ENCODE measurements at regions not wholly inside any gene's neighbourhood (a gene's known extent, or its start where the extent isn't known, plus 50 kb on each side); places are given as distances from the start of the nearest gene placed in this dataset.
A peak's percentile ranks its signal among the peaks of the same experiment; 100 is the strongest.
"Not testable (repeated sequence)": the region's sequence is repeated elsewhere in the genome, so short reads cannot be mapped to it uniquely, and the experiment has no call there.

DNA sequence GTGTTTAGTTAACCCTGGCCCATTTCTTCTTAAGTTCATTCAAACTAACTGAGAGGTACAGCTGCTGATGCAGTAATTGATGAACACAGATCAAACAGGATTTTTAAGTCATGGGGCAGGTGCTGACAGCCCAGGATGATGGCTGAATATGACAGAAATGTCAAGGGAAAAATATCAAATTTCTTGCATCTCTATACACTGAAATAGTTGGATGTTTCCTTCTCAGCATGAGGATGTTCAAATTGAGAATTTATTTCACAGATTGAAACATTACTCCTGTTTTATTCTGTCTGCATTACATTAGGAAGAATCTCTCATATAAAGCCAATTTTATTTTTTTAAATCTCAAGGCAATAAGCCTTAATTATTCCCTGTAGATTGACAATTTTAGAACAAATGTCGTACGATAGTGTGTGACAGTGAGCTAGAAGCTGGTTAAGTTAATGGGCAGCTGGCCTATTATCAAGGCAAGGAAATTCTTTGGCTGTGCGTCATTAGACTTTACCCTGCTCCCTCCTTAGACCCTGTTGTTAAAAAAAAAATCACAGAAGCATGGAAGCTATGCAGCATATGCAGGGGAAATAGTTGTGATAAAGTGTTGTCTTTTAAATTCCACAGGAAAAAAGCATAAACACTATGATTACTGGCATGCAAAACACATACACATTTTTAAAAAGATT, 183.8 kb upstream of the KCNMB2 start:
- no peak for DNase-seq

- no peak for DNase-seq
Measured at GRCh38 chr3:178353006-178353694, 183.1 kb upstream of the KCNMB2 start.

DNA sequence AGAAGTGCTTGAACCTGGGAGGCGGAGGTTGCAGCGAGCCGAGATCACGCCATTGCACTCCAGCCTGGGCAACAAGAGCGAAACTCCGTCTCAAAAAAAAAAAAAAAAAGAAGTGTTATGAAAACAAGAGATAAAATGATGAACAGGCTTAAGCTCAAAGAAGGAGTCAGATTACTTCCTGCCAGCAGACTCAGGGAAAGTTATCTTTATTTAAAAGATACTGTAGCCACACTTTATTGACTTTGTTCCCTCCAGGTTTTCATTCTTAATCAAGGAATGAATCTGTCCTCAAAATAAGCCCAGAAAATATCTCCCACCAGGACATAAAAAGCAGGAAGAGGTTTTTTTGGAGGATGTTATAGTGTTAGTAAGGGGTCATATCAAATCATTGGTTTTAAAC, 176.5 kb upstream of the KCNMB2 start:
- DNase-seq, result no peak

GRCh38 chr3:178363048-178363447, 173.2 kb upstream of the KCNMB2 start:
- DNase-seq, result not testable (repeated sequence)

DNA sequence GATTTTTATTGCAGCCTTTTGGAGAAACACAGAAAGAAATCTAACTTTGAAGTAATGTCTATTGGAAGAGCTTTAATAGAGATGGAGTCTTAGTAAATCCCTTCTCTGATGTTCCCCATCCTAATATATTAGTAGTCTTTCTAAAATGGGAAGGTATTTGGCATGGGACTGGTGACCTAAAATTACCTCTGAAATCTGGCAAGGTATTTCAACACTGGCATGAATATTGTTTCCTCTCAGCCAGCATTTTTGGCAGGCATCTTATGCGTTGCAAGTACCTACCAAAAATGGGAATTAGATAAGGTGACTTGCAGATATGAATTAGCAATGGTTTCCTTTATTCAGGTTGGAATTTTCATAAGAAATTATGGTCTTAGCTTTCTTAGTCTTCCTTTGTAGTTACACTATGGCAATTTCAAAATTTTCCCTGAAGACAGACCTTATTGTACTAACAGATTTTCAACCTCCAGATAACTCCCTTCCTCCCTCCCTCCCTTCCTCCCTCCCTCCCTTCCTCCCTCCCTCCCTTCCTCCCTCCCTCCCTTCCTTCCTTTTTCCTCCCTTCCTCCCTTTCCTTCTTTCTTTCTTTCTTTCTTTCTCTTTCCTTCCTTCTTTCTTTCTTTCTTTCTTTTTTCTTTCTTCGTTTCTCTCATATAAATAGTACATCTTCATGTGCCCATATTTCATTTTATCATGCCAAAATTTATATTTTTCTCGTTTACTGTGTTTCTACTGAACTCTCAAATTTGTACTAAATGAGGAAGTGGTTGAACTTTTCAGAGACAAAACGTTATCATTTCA, 168.2 kb upstream of the KCNMB2 start:
- peak; percentile 35 for DNase-seq

- DNase-seq, result no peak
Measured at GRCh38 chr3:178369006-178369405, 167.2 kb upstream of the KCNMB2 start.

- no peak for DNase-seq
Measured at GRCh38 chr3:178369811-178370210, 166.4 kb upstream of the KCNMB2 start.

- peak; percentile 22 for DNase-seq
Measured at GRCh38 chr3:178370387-178370786, 165.8 kb upstream of the KCNMB2 start.

- DNase-seq, result no peak
Measured at GRCh38 chr3:178381555-178381954, 154.7 kb upstream of the KCNMB2 start.

DNA sequence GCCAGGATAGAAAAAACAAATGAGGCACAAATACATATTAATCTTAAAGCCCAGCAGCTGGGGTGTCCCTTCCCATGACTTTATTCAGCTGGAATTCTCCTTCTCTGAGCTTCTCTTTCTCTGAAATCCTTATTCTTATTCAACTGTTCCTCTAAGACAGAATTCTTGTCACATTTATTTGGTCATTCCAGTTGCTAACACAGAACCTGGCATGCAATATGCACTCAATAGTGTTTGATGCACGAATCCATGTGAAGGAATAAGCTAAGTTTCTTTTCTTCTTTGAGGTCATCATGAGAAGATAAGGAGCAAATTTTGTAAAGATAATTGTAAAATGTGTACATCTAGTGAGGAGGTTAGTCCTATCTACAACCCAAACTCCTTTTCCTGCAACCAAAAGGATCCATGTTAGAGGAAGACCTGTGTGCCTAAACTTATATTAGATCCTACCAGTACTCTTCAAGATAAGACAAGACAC, 154.2 kb upstream of the KCNMB2 start:
- no peak for DNase-seq

DNA sequence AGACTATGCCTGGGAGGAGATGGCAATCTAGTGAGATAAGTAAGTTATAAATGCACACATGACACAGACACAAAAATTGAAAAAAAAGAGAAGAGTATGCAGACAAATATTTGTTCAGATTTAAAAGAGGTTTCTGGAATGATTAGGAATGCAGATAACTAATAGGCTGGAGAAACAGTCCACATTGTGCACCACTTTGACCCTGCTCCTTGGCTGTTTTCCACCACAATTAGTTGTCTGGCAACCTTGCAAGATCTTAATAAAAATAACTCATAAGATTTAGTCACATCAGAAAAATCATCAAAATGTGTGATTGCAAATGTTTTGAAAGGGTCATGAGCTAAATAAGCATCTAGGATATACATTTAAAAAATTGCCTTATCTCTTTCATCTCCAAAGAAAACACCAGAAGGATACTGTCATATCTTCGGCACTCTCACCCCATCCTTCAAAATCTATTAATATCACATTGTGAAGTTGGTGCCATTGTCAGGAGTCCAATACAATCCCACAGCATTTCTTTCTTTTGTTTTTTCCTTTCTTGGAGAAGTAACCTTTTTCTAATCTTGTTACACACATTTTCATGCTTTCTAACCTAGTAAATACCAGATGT, 153.7 kb upstream of the KCNMB2 start:
- DNase-seq, result no peak

- DNase-seq, result no peak
Measured at GRCh38 chr3:178384321-178385230, 151.7 kb upstream of the KCNMB2 start.

GRCh38 chr3:178385280-178385952, 150.8 kb upstream of the KCNMB2 start:
- peak; percentile 66 for DNase-seq

DNA sequence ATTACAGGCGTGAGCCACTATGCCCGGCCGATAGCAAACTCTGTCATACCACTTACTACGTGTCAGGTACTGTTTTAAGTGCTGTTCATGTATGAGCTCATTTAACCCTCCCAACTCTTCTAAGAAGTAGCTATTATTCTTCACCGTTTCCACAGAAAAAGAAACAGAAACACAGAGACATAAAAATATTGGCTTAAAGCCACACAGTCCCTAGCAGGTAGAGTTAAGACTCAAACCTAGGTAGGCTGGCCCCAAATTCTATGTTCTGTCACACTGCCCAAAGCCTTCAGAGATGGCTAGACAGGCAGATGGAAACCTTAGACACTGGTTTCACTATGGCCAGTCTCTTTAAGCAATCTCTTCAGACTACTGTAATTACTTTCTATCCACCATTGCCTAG, 149.8 kb upstream of the KCNMB2 start:
- DNase-seq, result no peak

GRCh38 chr3:178386880-178387279, 149.4 kb upstream of the KCNMB2 start:
- DNase-seq, result no peak

DNA sequence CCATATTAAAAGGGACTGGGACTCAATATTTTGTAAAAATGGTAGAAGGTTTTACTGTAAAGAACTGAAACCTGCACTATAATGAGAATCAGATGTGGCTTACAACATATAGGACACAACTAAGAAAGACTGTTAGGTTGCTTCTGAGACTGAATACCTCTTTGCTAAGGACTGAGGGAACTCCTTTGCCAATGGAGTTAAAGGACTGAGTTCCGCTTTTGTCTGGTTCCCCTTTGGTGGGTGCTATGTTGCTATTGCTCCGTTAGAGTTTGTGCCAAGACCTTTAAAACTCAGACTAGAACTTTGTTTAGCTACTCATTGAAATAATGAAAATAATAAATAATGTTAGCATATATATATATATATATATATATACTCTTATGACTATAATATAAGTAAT, 147.8 kb upstream of the KCNMB2 start:
- no peak for DNase-seq

GRCh38 chr3:178389258-178389657, 147.0 kb upstream of the KCNMB2 start:
- DNase-seq, result no peak

- DNase-seq, result no peak
Measured at GRCh38 chr3:178392511-178392926, 143.7 kb upstream of the KCNMB2 start.

DNA sequence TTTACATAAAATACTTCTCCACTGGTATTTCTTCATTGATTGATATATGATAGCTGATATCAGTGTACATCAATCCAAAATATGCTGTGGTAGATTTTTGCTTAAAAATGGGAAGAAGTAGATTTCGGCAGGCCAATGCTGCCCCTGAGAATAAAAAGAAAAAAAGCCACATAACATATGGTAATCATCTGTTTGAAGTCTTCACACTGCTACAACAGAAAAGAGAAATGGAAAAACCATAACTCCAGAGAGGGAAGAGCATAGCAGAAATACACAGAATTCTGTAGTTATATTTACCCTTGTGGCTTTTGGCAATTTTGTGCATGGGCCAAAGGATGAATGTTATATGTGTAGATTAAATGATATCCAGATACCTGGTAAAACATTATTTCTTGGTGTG, 143.1 kb upstream of the KCNMB2 start:
- DNase-seq, result no peak

DNA sequence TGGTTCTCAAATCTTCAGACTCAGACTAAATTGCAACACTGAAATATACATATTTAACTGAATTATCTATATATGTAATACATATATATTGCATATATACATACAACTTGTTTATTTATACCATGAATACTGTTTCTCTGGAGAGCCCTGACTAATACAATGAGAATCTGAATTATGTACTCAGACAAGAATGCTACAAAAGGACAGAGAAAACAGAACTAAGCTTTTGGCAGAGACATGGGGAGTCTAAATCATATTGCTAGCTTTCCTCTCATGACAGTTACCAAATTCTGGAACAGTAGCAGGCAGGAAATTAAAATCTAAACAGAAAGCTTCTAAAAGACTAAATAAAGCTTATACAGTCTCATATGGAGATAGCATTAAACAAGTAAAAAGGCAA, 142.4 kb upstream of the KCNMB2 start:
- DNase-seq, result no peak

- no peak for DNase-seq
Measured at GRCh38 chr3:178396318-178396717, 139.9 kb upstream of the KCNMB2 start.

- no peak for DNase-seq
Measured at GRCh38 chr3:178397202-178397601, 139.0 kb upstream of the KCNMB2 start.

Data from hematopoietic multipotent progenitor cell treated with erythropoietin and hydrocortisone succinate and interleukin-3 and kit ligand, for 4 days (in vitro differentiated cells).